Ovary (tissue), 3 donors: ENCODE measurements at regions not wholly inside any gene's neighbourhood (a gene's known extent, or its start where the extent isn't known, plus 50 kb on each side); places are given as distances from the start of the nearest gene placed in this dataset.

Experiments used
- POLR2A ChIP-seq: fragments of 450-650 bp; IDR thresholded peaks from one replicate; pipeline ENCODE4 v1.6.1; 2017; ENCODE audit warnings: antibody characterized with exemption, mild to moderate bottlenecking, moderate library complexity
- TF ChIP-seq, protein P1 (sequence below), 3 donors: fragments of 450-650 bp in 2 of 3; fragments of 200-600 bp in 1 of 3; IDR thresholded peaks; one replicate each; pipeline versions ENCODE4 v1.5.1 to v1.8.0; 2016 to 2022; ENCODE audit warnings: antibody characterized with exemption in 3 of 3, mild to moderate bottlenecking in 1 of 3
- donor health status: DM: no; HTN: no; CAD: no.

DNA sequence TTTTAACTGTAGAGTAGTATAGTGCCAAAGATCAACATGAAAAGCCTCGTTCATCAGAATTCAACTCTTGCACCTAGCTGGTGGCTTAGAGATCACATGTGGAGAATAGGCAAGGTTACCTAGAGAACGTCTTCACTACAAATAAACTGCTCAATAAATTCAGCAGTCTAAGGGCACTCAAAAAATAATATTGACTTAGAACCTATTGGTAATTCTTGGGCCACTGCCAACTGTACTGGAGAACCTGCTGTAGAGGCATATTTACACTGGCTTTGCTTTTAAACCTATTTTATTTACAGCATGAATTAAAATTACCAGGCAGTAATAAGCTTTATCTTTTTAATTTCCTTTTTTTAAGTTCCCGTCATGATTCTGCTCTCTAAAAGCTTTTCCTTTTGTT lies 343.7 kb downstream of the PDHA2 start:
- TF ChIP-seq, protein P1, sequence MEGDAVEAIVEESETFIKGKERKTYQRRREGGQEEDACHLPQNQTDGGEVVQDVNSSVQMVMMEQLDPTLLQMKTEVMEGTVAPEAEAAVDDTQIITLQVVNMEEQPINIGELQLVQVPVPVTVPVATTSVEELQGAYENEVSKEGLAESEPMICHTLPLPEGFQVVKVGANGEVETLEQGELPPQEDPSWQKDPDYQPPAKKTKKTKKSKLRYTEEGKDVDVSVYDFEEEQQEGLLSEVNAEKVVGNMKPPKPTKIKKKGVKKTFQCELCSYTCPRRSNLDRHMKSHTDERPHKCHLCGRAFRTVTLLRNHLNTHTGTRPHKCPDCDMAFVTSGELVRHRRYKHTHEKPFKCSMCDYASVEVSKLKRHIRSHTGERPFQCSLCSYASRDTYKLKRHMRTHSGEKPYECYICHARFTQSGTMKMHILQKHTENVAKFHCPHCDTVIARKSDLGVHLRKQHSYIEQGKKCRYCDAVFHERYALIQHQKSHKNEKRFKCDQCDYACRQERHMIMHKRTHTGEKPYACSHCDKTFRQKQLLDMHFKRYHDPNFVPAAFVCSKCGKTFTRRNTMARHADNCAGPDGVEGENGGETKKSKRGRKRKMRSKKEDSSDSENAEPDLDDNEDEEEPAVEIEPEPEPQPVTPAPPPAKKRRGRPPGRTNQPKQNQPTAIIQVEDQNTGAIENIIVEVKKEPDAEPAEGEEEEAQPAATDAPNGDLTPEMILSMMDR (IDR thresholded peaks at IDR 0.05): no peak
- no peak for TF ChIP-seq POLR2A
